HuH-7.5 (cell line): ENCODE measurements at regions not wholly inside any gene's neighbourhood (a gene's known extent, or its start where the extent isn't known, plus 50 kb on each side); places are given as distances from the start of the nearest gene placed in this dataset.

Source experiments
- DNase-seq: peaks from one replicate; pipeline ENCODE4 v3.0.0; 2011; ENCODE audit warnings: low spot score

GRCh38 chr9:108606401-108606800 lies 249.4 kb downstream of the ACTL7B start:
- DNase-seq: no peak

- no peak for DNase-seq
These were observed 252.6 kb downstream of the ACTL7B start for GRCh38 chr9:108603141-108603540.

GRCh38 chr9:108600896-108601295 lies 254.9 kb downstream of the ACTL7B start:
- no peak for DNase-seq

- DNase-seq: no peak
These were observed 256.2 kb downstream of the ACTL7B start for GRCh38 chr9:108599571-108599970.

- no peak for DNase-seq
These were observed 264.7 kb downstream of the ACTL7B start for GRCh38 chr9:108591121-108591520.

GRCh38 chr9:108588246-108588645 lies 267.5 kb downstream of the ACTL7B start:
- DNase-seq: no peak

- no peak for DNase-seq
These were observed 269.2 kb downstream of the ACTL7B start for GRCh38 chr9:108586471-108587139.

GRCh38 chr9:108584860-108585259 lies 270.9 kb downstream of the ACTL7B start:
- no peak for DNase-seq

GRCh38 chr9:108582726-108583125 lies 273.1 kb downstream of the ACTL7B start:
- DNase-seq: no peak

- no peak for DNase-seq
These were observed 275.9 kb downstream of the ACTL7B start for GRCh38 chr9:108579757-108580439.

GRCh38 chr9:108575276-108575675 lies 280.5 kb downstream of the ACTL7B start:
- DNase-seq: no peak

GRCh38 chr9:108569624-108570023 lies 286.2 kb downstream of the ACTL7B start:
- no peak for DNase-seq

GRCh38 chr9:108568093-108568492 lies 287.7 kb downstream of the ACTL7B start:
- no peak for DNase-seq

GRCh38 chr9:108567571-108567970 lies 288.2 kb downstream of the ACTL7B start:
- DNase-seq: no peak

- DNase-seq: peak; percentile 44
These were observed 290.0 kb downstream of the ACTL7B start for GRCh38 chr9:108565651-108566378.

- no peak for DNase-seq
These were observed 293.6 kb downstream of the ACTL7B start for GRCh38 chr9:108562176-108562575.

- DNase-seq: no peak
These were observed 296.4 kb downstream of the ACTL7B start for GRCh38 chr9:108559432-108559831.

GRCh38 chr9:108554831-108555230 lies 301.0 kb downstream of the ACTL7B start:
- DNase-seq: no peak

GRCh38 chr9:108553111-108553635 lies 302.6 kb downstream of the ACTL7B start:
- no peak for DNase-seq

- no peak for DNase-seq
These were observed 303.2 kb downstream of the ACTL7B start for GRCh38 chr9:108552459-108553040.

- DNase-seq: no peak
These were observed 304.6 kb downstream of the ACTL7B start for GRCh38 chr9:108551030-108551841.

GRCh38 chr9:108550106-108550505 lies 305.7 kb downstream of the ACTL7B start:
- DNase-seq: no peak
